ENCODE measurements at regions not wholly inside any gene's neighbourhood (a gene's known extent, or its start where the extent isn't known, plus 50 kb on each side); places are given as distances from the start of the nearest gene placed in this dataset.

DNA sequence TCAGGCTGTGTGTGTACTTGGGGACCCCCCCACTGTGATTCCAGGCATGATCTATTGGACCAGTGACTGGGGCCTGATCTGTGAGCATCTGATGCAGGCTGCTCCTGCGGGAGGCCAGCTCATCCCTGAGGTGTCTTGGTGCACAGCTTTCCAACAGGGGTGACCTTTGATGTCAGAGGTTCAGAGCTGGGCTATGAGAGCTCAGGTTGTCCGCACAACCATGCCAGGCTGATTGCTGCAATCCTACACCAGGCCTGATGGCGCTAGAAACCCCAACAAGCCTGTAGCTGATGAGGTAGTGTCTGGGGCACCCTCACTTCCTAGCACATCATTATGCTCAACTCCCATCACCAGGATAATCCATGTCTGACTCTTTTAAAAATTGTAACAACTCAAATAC is 56.1 kb upstream of the CACNA2D3 start:
- TF ChIP-seq, protein P1, sequence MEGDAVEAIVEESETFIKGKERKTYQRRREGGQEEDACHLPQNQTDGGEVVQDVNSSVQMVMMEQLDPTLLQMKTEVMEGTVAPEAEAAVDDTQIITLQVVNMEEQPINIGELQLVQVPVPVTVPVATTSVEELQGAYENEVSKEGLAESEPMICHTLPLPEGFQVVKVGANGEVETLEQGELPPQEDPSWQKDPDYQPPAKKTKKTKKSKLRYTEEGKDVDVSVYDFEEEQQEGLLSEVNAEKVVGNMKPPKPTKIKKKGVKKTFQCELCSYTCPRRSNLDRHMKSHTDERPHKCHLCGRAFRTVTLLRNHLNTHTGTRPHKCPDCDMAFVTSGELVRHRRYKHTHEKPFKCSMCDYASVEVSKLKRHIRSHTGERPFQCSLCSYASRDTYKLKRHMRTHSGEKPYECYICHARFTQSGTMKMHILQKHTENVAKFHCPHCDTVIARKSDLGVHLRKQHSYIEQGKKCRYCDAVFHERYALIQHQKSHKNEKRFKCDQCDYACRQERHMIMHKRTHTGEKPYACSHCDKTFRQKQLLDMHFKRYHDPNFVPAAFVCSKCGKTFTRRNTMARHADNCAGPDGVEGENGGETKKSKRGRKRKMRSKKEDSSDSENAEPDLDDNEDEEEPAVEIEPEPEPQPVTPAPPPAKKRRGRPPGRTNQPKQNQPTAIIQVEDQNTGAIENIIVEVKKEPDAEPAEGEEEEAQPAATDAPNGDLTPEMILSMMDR (conservative IDR thresholded peaks at IDR 0.05 in 1 of 2, IDR thresholded peaks at IDR 0.05 in 1 of 2; ENCODE audit: extremely low read depth in 1 of 2, insufficient read depth in 1 of 2, low read depth in 1 of 2, low read length in 2 of 2), result no peak
- no peak for TF ChIP-seq EZH2 (IDR thresholded peaks at IDR 0.05; ENCODE audit: borderline replicate concordance, low read length)

Measured in mammary epithelial cell (primary cell).